ENCODE measurements at regions not wholly inside any gene's neighbourhood (a gene's known extent, or its start where the extent isn't known, plus 50 kb on each side); places are given as distances from the start of the nearest gene placed in this dataset.

GRCh38 chr2:181334158-181334826 lies 122.9 kb upstream of the ITGA4 start:
- Histone ChIP-seq H3K4me3 (ENCODE audit: low read length) (no peak overlapping the region), H3K27ac (ENCODE audit: low read length) (no peak overlapping the region), H3K36me3 (ENCODE audit: control insufficient read depth, insufficient read depth, low read length) (no peaks in the 10 kb centered on the region), H3K27me3 (ENCODE audit: control insufficient read depth, insufficient read depth, low read length) (no peaks in the 10 kb centered on the region), H3K9me3 (ENCODE audit: control insufficient read depth, insufficient read depth, low read length) (no peaks in the 10 kb centered on the region), H3K4me1 (ENCODE audit: control insufficient read depth, insufficient read depth, low read length) (no peaks in the 10 kb centered on the region)
- no peak for DNase-seq (ENCODE audit: low read depth, low spot score)
- no CpG with 5 or more reads among the region's 4 CpGs for WGBS (ENCODE audit: insufficient coverage, insufficient read length)

GRCh38 chr2:181340891-181341290 lies 116.3 kb upstream of the ITGA4 start:
- no CpG with 5 or more reads among the region's 1 CpG for WGBS (ENCODE audit: insufficient coverage, insufficient read length)
- no peak for DNase-seq (ENCODE audit: low read depth, low spot score)
- Histone ChIP-seq H3K4me1 (ENCODE audit: control insufficient read depth, insufficient read depth, low read length) (no peaks in the 10 kb centered on the region), H3K27me3 (ENCODE audit: control insufficient read depth, insufficient read depth, low read length) (no peaks in the 10 kb centered on the region), H3K9me3 (ENCODE audit: control insufficient read depth, insufficient read depth, low read length) (no peaks in the 10 kb centered on the region), H3K4me3 (ENCODE audit: low read length) (no peak overlapping the region), H3K27ac (ENCODE audit: low read length) (no peak overlapping the region), H3K36me3 (ENCODE audit: control insufficient read depth, insufficient read depth, low read length) (no peaks in the 10 kb centered on the region)

- Histone ChIP-seq H3K27me3 (ENCODE audit: control insufficient read depth, insufficient read depth, low read length) (no peaks in the 10 kb centered on the region), H3K9me3 (ENCODE audit: control insufficient read depth, insufficient read depth, low read length) (no peaks in the 10 kb centered on the region), H3K4me3 (ENCODE audit: low read length) (no peak overlapping the region), H3K4me1 (ENCODE audit: control insufficient read depth, insufficient read depth, low read length) (no peaks in the 10 kb centered on the region), H3K36me3 (ENCODE audit: control insufficient read depth, insufficient read depth, low read length) (no peaks in the 10 kb centered on the region), H3K27ac (ENCODE audit: low read length) (no peak overlapping the region)
- WGBS (ENCODE audit: insufficient coverage, insufficient read length) = no CpG with 5 or more reads among the region's 2 CpGs
- DNase-seq (ENCODE audit: low read depth, low spot score) = no peak
Measured at GRCh38 chr2:181341855-181342600, 115.2 kb upstream of the ITGA4 start.

- no peak for DNase-seq (ENCODE audit: low read depth, low spot score)
- Histone ChIP-seq H3K4me3 (ENCODE audit: low read length) (no peak overlapping the region), H3K27ac (ENCODE audit: low read length) (no peak overlapping the region), H3K27me3 (ENCODE audit: control insufficient read depth, insufficient read depth, low read length) (no peaks in the 10 kb centered on the region), H3K4me1 (ENCODE audit: control insufficient read depth, insufficient read depth, low read length) (no peaks in the 10 kb centered on the region; the same call in 1 of the 2 replicates), H3K9me3 (ENCODE audit: control insufficient read depth, insufficient read depth, low read length) (no peaks in the 10 kb centered on the region), H3K36me3 (ENCODE audit: control insufficient read depth, insufficient read depth, low read length) (no peaks in the 10 kb centered on the region)
Measured at GRCh38 chr2:181348107-181348837, 108.9 kb upstream of the ITGA4 start.

- H3K36me3 ChIP-seq (ENCODE audit: control insufficient read depth, insufficient read depth, low read length) = no peaks in the 10 kb centered on the region
- no peaks in the 10 kb centered on the region for H3K27me3 ChIP-seq (ENCODE audit: control insufficient read depth, insufficient read depth, low read length)
- no peaks in the 10 kb centered on the region for H3K9me3 ChIP-seq (ENCODE audit: control insufficient read depth, insufficient read depth, low read length)
- H3K4me3 ChIP-seq (ENCODE audit: low read length) = no peak overlapping the region
- H3K27ac ChIP-seq (ENCODE audit: low read length) = no peak overlapping the region
- no CpG with 5 or more reads among the region's 1 CpG for WGBS (ENCODE audit: insufficient coverage, insufficient read length)
- H3K4me1 ChIP-seq (ENCODE audit: control insufficient read depth, insufficient read depth, low read length) = no peaks in the 10 kb centered on the region; the same call in 1 of the 2 replicates
- DNase-seq (ENCODE audit: low read depth, low spot score) = no peak
Measured at GRCh38 chr2:181352158-181352557, 105.0 kb upstream of the ITGA4 start.

- no CpG with 5 or more reads among the region's 3 CpGs for WGBS (ENCODE audit: insufficient coverage, insufficient read length)
- H3K4me3 ChIP-seq (ENCODE audit: low read length) = no peak overlapping the region
- H3K4me1 ChIP-seq (ENCODE audit: control insufficient read depth, insufficient read depth, low read length) = no peaks in the 10 kb centered on the region
Measured at GRCh38 chr2:181354626-181355025, 102.6 kb upstream of the ITGA4 start.

GRCh38 chr2:181356526-181357130 lies 100.6 kb upstream of the ITGA4 start:
- Histone ChIP-seq H3K4me3 (ENCODE audit: low read length) (no peak overlapping the region), H3K4me1 (ENCODE audit: control insufficient read depth, insufficient read depth, low read length) (no peaks in the 10 kb centered on the region), H3K27ac (ENCODE audit: low read length) (no peak overlapping the region), H3K36me3 (ENCODE audit: control insufficient read depth, insufficient read depth, low read length) (no peaks in the 10 kb centered on the region), H3K9me3 (ENCODE audit: control insufficient read depth, insufficient read depth, low read length) (no peaks in the 10 kb centered on the region), H3K27me3 (ENCODE audit: control insufficient read depth, insufficient read depth, low read length) (no peaks in the 10 kb centered on the region)
- DNase-seq (ENCODE audit: low read depth, low spot score) = no peak
- no CpG with 5 or more reads among the region's 1 CpG for WGBS (ENCODE audit: insufficient coverage, insufficient read length)

More at GRCh38 chr2:181354626-181355025, 102.6 kb upstream of the ITGA4 start:
- no peak for DNase-seq (ENCODE audit: low read depth, low spot score)
- Histone ChIP-seq H3K36me3 (ENCODE audit: control insufficient read depth, insufficient read depth, low read length) (no peaks in the 10 kb centered on the region), H3K9me3 (ENCODE audit: control insufficient read depth, insufficient read depth, low read length) (no peaks in the 10 kb centered on the region), H3K27me3 (ENCODE audit: control insufficient read depth, insufficient read depth, low read length) (no peaks in the 10 kb centered on the region), H3K27ac (ENCODE audit: low read length) (no peak overlapping the region)

- H3K4me1 ChIP-seq (ENCODE audit: control insufficient read depth, insufficient read depth, low read length) = no peaks in the 10 kb centered on the region
- H3K9me3 ChIP-seq (ENCODE audit: control insufficient read depth, insufficient read depth, low read length) = no peaks in the 10 kb centered on the region
- no peaks in the 10 kb centered on the region for H3K36me3 ChIP-seq (ENCODE audit: control insufficient read depth, insufficient read depth, low read length)
- no peaks in the 10 kb centered on the region for H3K27me3 ChIP-seq (ENCODE audit: control insufficient read depth, insufficient read depth, low read length)
- no peak overlapping the region for H3K27ac ChIP-seq (ENCODE audit: low read length)
- no peak overlapping the region for H3K4me3 ChIP-seq (ENCODE audit: low read length)
- DNase-seq (ENCODE audit: low read depth, low spot score) = no peak
Measured at GRCh38 chr2:181357979-181358378, 99.2 kb upstream of the ITGA4 start.

GRCh38 chr2:181362561-181362960 lies 94.6 kb upstream of the ITGA4 start:
- no peaks in the 10 kb centered on the region for H3K4me1 ChIP-seq (ENCODE audit: control insufficient read depth, insufficient read depth, low read length)
- no peak for DNase-seq (ENCODE audit: low read depth, low spot score)
- no CpG with 5 or more reads among the region's 3 CpGs for WGBS (ENCODE audit: insufficient coverage, insufficient read length)
- H3K27me3 ChIP-seq (ENCODE audit: control insufficient read depth, insufficient read depth, low read length) = no peaks in the 10 kb centered on the region
- no peaks in the 10 kb centered on the region for H3K36me3 ChIP-seq (ENCODE audit: control insufficient read depth, insufficient read depth, low read length)
- H3K27ac ChIP-seq (ENCODE audit: low read length) = no peak overlapping the region
- H3K9me3 ChIP-seq (ENCODE audit: control insufficient read depth, insufficient read depth, low read length) = no peaks in the 10 kb centered on the region
- H3K4me3 ChIP-seq (ENCODE audit: low read length) = no peak overlapping the region

- Histone ChIP-seq H3K9me3 (ENCODE audit: control insufficient read depth, insufficient read depth, low read length) (no peaks in the 10 kb centered on the region), H3K27me3 (ENCODE audit: control insufficient read depth, insufficient read depth, low read length) (no peaks in the 10 kb centered on the region), H3K36me3 (ENCODE audit: control insufficient read depth, insufficient read depth, low read length) (no peaks in the 10 kb centered on the region), H3K4me3 (ENCODE audit: low read length) (no peak overlapping the region), H3K27ac (ENCODE audit: low read length) (no peak overlapping the region), H3K4me1 (ENCODE audit: control insufficient read depth, insufficient read depth, low read length) (no peaks in the 10 kb centered on the region)
- DNase-seq (ENCODE audit: low read depth, low spot score) = no peak
Measured at GRCh38 chr2:181363164-181363563, 94.0 kb upstream of the ITGA4 start.

All from iPS DF 6.9 (cell line).